ENCODE measurements at regions not wholly inside any gene's neighbourhood (a gene's known extent, or its start where the extent isn't known, plus 50 kb on each side); places are given as distances from the start of the nearest gene placed in this dataset.
A peak's percentile ranks its signal among the peaks of the same experiment; 100 is the strongest.

- DNase-seq, result no peak
These were observed 111.2 kb upstream of the NLRP1 start for GRCh38 chr17:5695480-5695879.

- no peak for DNase-seq
These were observed 114.7 kb upstream of the NLRP1 start for GRCh38 chr17:5698959-5699358.

GRCh38 chr17:5699814-5700213 lies 115.5 kb upstream of the NLRP1 start:
- no peak for DNase-seq

GRCh38 chr17:5700745-5701144 lies 116.4 kb upstream of the NLRP1 start:
- DNase-seq, result no peak

GRCh38 chr17:5701381-5701780 lies 117.1 kb upstream of the NLRP1 start:
- DNase-seq, result no peak

- DNase-seq, result peak; percentile 11
These were observed 118.7 kb upstream of the NLRP1 start for GRCh38 chr17:5702951-5703510.

GRCh38 chr17:5703736-5704135 lies 119.4 kb upstream of the NLRP1 start:
- no peak for DNase-seq

- no peak for DNase-seq
These were observed 121.0 kb upstream of the NLRP1 start for GRCh38 chr17:5705081-5705875.

GRCh38 chr17:5705876-5706576 lies 121.7 kb upstream of the NLRP1 start:
- DNase-seq, result no peak

GRCh38 chr17:5706577-5707210 lies 122.4 kb upstream of the NLRP1 start:
- DNase-seq, result no peak

- DNase-seq, result no peak
These were observed 123.2 kb upstream of the NLRP1 start for GRCh38 chr17:5707482-5707881.

- no peak for DNase-seq
These were observed 124.0 kb upstream of the NLRP1 start for GRCh38 chr17:5708344-5708743.

GRCh38 chr17:5711344-5711743 lies 127.0 kb upstream of the NLRP1 start:
- DNase-seq, result no peak

GRCh38 chr17:5714993-5715392 lies 130.7 kb upstream of the NLRP1 start:
- DNase-seq, result no peak

- DNase-seq, result no peak
These were observed 131.2 kb upstream of the NLRP1 start for GRCh38 chr17:5715478-5715877.

GRCh38 chr17:5718726-5719125 lies 134.4 kb upstream of the NLRP1 start:
- no peak for DNase-seq

- no peak for DNase-seq
These were observed 135.7 kb upstream of the NLRP1 start for GRCh38 chr17:5719976-5720375.

- DNase-seq, result no peak
These were observed 146.1 kb upstream of the NLRP1 start for GRCh38 chr17:5730373-5730772.

- no peak for DNase-seq
These were observed 156.6 kb upstream of the NLRP1 start for GRCh38 chr17:5740937-5741336.

GRCh38 chr17:5741810-5742209 lies 157.5 kb upstream of the NLRP1 start:
- no peak for DNase-seq

GRCh38 chr17:5745111-5745813 lies 161.0 kb upstream of the NLRP1 start:
- no peak for DNase-seq

GRCh38 chr17:5747276-5747675 lies 163.0 kb upstream of the NLRP1 start:
- no peak for DNase-seq

GRCh38 chr17:5747964-5748363 lies 163.7 kb upstream of the NLRP1 start:
- DNase-seq, result no peak

All from NCI-H1105 (cell line).